IMR-90 (cell line): ENCODE measurements at regions not wholly inside any gene's neighbourhood (a gene's known extent, or its start where the extent isn't known, plus 50 kb on each side); places are given as distances from the start of the nearest gene placed in this dataset.

Experiments used
- ATAC-seq: fragments of 200-7000 bp; cut with Tn5 transposase; 2 replicates; pipeline ENCODE4 v1.9.1; 2020; ENCODE audit warnings: low read depth, mild to moderate bottlenecking, moderate library complexity
- BruUV-seq: library from RNA; stranded (reverse); fragments of 400-500 nt; replicated peaks from 2 replicates; lab custom pipeline; 2021; lab: Mats Ljungman, UMichigan
- CTCF ChIA-PET: fragments of 300-600 bp; formaldehyde crosslinking; extraction: SDS; loops from one replicate; lab custom pipeline; 2021; ENCODE audit warnings: antibody characterized with exemption; lab: Yijun Ruan, JAX
- POLR2A ChIA-PET: fragments of 300-600 bp; sonication (Branson Sonifier 250); formaldehyde crosslinking; loops from one replicate; lab custom pipeline; 2022; ENCODE audit warnings: antibody characterized with exemption; ENCODE audit not compliant: unreplicated experiment; lab: Charles Lee
- DNase-seq: peaks from one replicate; pipeline ENCODE4 v3.0.0; 2013
- H2AFZ ChIP-seq: replicated peaks from 2 replicates; pipeline ENCODE3; 2013; ENCODE audit warnings: low read length, mild to moderate bottlenecking; ENCODE audit not compliant: poor library complexity
- H2AK5ac ChIP-seq: 2 replicates; pipeline ENCODE4 v1.6.1; 2013; ENCODE audit warnings: low read depth, low read length, inconsistent platforms
- H2AK9ac ChIP-seq: replicated peaks from 2 replicates; pipeline ENCODE3; 2013; ENCODE audit warnings: mild to moderate bottlenecking, low read depth, low read length, moderate library complexity; ENCODE audit not compliant: poor library complexity
- H2BK120ac ChIP-seq: 2 replicates; pipeline ENCODE4 v1.6.1; 2013; ENCODE audit warnings: low read depth, low read length, inconsistent platforms
- H2BK15ac ChIP-seq: 3 replicates; pipeline ENCODE4 v1.6.1; 2013; ENCODE audit warnings: low read depth, low read length, inconsistent platforms
- H2BK20ac ChIP-seq: 2 replicates; pipeline ENCODE4 v1.6.1; 2013; ENCODE audit warnings: low read depth, mild to moderate bottlenecking, inconsistent platforms, low read length, moderate library complexity
- H2BK5ac ChIP-seq: 2 replicates; pipeline ENCODE4 v1.6.1; 2013; ENCODE audit warnings: mild to moderate bottlenecking, low read depth, low read length, inconsistent platforms; ENCODE audit not compliant: poor library complexity, severe bottlenecking
- H3K14ac ChIP-seq: replicated peaks from 2 replicates; pipeline ENCODE4 v1.6.1; 2013; ENCODE audit warnings: low read depth, low read length, inconsistent platforms
- H3K18ac ChIP-seq: 2 replicates; pipeline ENCODE4 v1.6.1; 2013; ENCODE audit warnings: low read depth, low read length, control low read depth
- H3K23ac ChIP-seq: 2 replicates; pipeline ENCODE4 v1.6.1; 2013; ENCODE audit warnings: low read depth, low read length, inconsistent platforms
- H3K27ac ChIP-seq: 2 replicates; pipeline ENCODE4 v1.5.1; 2013; ENCODE audit warnings: mild to moderate bottlenecking, control low read depth, low read length; ENCODE audit not compliant: insufficient read depth
- H3K27me3 ChIP-seq: 2 replicates; pipeline ENCODE4 v1.6.1; 2013; ENCODE audit warnings: low read length; ENCODE audit not compliant: control insufficient read depth, insufficient read depth
- H3K36me3 ChIP-seq: 2 replicates; pipeline ENCODE4 v1.6.1; 2013; ENCODE audit warnings: low read length, mixed read lengths; ENCODE audit not compliant: control insufficient read depth, insufficient read depth
- H3K4ac ChIP-seq: 2 replicates; pipeline ENCODE4 v1.6.1; 2013; ENCODE audit warnings: low read depth, low read length, inconsistent platforms
- H3K4me1 ChIP-seq: 2 replicates; pipeline ENCODE4 v1.6.1; 2013; ENCODE audit warnings: low read length, mixed read lengths; ENCODE audit not compliant: control insufficient read depth, insufficient read depth
- H3K4me2 ChIP-seq: 2 replicates; pipeline ENCODE4 v1.6.1; 2013; ENCODE audit warnings: low read depth, mild to moderate bottlenecking, control low read depth, low read length, moderate library complexity
- H3K4me3 ChIP-seq: 2 replicates; pipeline ENCODE4 v1.5.1; 2013; ENCODE audit warnings: low read depth, mild to moderate bottlenecking, control low read depth, low read length, moderate library complexity; ENCODE audit not compliant: insufficient read depth
- H3K56ac ChIP-seq: 2 replicates; pipeline ENCODE4 v1.6.1; 2013; ENCODE audit warnings: low read length, inconsistent platforms; ENCODE audit not compliant: insufficient read depth; ENCODE audit errors: extremely low read depth
- H3K79me1 ChIP-seq, 2 experiments: 2 replicates each; pipeline ENCODE4 v1.6.1; 2013; ENCODE audit warnings: low read length in 2 of 2, inconsistent platforms in 1 of 2, low read depth in 1 of 2
- H3K9ac ChIP-seq: 2 replicates; pipeline ENCODE4 v1.6.1; 2013; ENCODE audit warnings: low read depth, low read length, control low read depth
- H3K9me1 ChIP-seq: 2 replicates; pipeline ENCODE4 v1.6.1; 2013; ENCODE audit warnings: low read length, inconsistent platforms; ENCODE audit not compliant: insufficient read depth
- H3K9me3 ChIP-seq: 2 replicates; pipeline ENCODE4 v1.6.1; 2013; ENCODE audit warnings: low read length; ENCODE audit not compliant: control insufficient read depth, insufficient read depth
- H4K20me1 ChIP-seq: 2 replicates; pipeline ENCODE4 v1.6.1; 2013; ENCODE audit warnings: low read length, inconsistent platforms; ENCODE audit not compliant: insufficient read depth
- H4K5ac ChIP-seq: 2 replicates; pipeline ENCODE4 v1.6.1; 2013; ENCODE audit warnings: mild to moderate bottlenecking, low read depth, low read length, control low read depth
- H4K8ac ChIP-seq, 2 experiments: 2 replicates each; pipeline ENCODE4 v1.6.1; 2013; ENCODE audit warnings: low read depth in 2 of 2, low read length in 2 of 2, control low read depth in 1 of 2, inconsistent platforms in 1 of 2
- H4K91ac ChIP-seq: 2 replicates; pipeline ENCODE4 v1.6.1; 2013; ENCODE audit warnings: low read depth, low read length, inconsistent platforms; ENCODE audit not compliant: insufficient read depth
- BHLHE40 ChIP-seq: fragments of 150-350 bp; IDR thresholded peaks from 2 replicates; pipeline ENCODE4 v1.6.1; 2016; ENCODE audit warnings: mild to moderate bottlenecking, low read depth, low read length
- MAZ ChIP-seq: IDR thresholded peaks from 2 replicates; pipeline ENCODE4 v1.6.1; 2012; ENCODE audit warnings: low read depth, mild to moderate bottlenecking, low read length, improper control_type of control experiment, moderate library complexity, borderline replicate concordance
- MXI1 ChIP-seq: IDR thresholded peaks from 2 replicates; pipeline ENCODE4 v1.6.1; 2012; ENCODE audit warnings: low read depth, mild to moderate bottlenecking, low read length, moderate library complexity, borderline replicate concordance
- NFE2L2 ChIP-seq: fragments of 150-350 bp; IDR thresholded peaks from 2 replicates; pipeline ENCODE4 v1.6.1; 2016; ENCODE audit warnings: low read depth, mild to moderate bottlenecking, low read length
- POLR2A ChIP-seq: IDR thresholded peaks from 2 replicates; pipeline ENCODE4 v1.6.1; 2012; ENCODE audit warnings: mild to moderate bottlenecking, low read depth, low read length
- RAD21 ChIP-seq: IDR thresholded peaks from 2 replicates; pipeline ENCODE4 v1.6.1; 2012; ENCODE audit warnings: low read length, improper control_type of control experiment
- RCOR1 ChIP-seq: IDR thresholded peaks from 2 replicates; pipeline ENCODE4 v1.6.1; 2012; ENCODE audit warnings: mild to moderate bottlenecking, low read length, improper control_type of control experiment; ENCODE audit not compliant: insufficient replicate concordance
- SMC3 ChIP-seq: fragments of 150-350 bp; IDR thresholded peaks from 2 replicates; pipeline ENCODE4 v1.6.1; 2016; ENCODE audit warnings: low read depth, mild to moderate bottlenecking, antibody characterized with exemption, low read length, moderate library complexity
- WGBS, 2 experiments: methylation state at CpG; one replicate each; pipeline versions ENCODE4 v1.1.5 to v1.1.7; 2013; ENCODE audit warnings: missing lambda C conversion rate in 2 of 2; ENCODE audit not compliant: insufficient read length in 1 of 2; ENCODE audit errors: extremely low coverage in 2 of 2; 5-methylcytosine and 5-hydroxymethylcytosine counted together
- dilution Hi-C: fragments of 300-500 bp; cut with HindIII; formaldehyde crosslinking; loops from one replicate; pipeline ENCODE4 v1.14.3; 2018; ENCODE audit warnings: low sequenced_read_pairs; ENCODE audit not compliant: unreplicated experiment
- in situ Hi-C: fragments of 300-500 bp; cut with MboI; formaldehyde crosslinking; loops from 3 replicates; pipeline ENCODE4 v1.14.3; 2019; ENCODE audit warnings: low sequenced_read_pairs, inconsistent platforms, mixed read lengths
- intact Hi-C: fragments of 100-400 bp; cut with micrococcal nuclease; formaldehyde crosslinking; loops from 2 replicates; pipeline ENCODE4 v1.10.0; 2022
- TF ChIP-seq, protein P1 (sequence below): conservative IDR thresholded peaks from 2 replicates; pipeline ENCODE4 v1.5.1; 2012; ENCODE audit warnings: mild to moderate bottlenecking, low read depth, low read length, improper control_type of control experiment
- TF ChIP-seq, protein P2 (sequence below): fragments of 150-350 bp; IDR thresholded peaks from 2 replicates; pipeline ENCODE4 v1.6.1; 2017; ENCODE audit warnings: mild to moderate bottlenecking, antibody characterized with exemption, low read length, low read depth

DNA sequence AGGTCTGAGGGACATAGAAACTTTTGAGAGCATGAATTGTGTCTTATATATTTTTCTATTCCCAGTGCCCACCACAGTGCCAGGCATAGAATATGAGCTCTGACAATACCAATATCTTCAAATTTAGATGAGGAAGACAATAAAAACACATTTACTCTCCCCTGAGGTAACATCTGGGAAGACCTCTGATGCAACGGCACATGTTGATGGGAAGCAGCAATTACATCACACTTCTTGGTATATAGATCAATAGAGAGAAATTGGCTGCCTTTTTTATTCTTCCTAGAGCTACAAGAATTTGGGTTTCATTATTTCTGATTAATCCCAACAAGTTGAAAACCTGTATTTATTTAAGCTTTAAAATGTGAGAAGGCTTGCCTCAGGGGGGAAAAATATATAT is 67.4 kb upstream of the SMAD1 start:
- ATAC-seq = no peak
- in situ Hi-C loops = no loop called here
- no peak overlapping the region for H2AK5ac ChIP-seq

More for the DNA sequence above, 67.4 kb upstream of the SMAD1 start:
- POLR2A ChIA-PET = no interaction called here
- intact Hi-C loops = no loop called here
- no peak overlapping the region for H2BK5ac ChIP-seq
- H3K27me3 ChIP-seq = no peaks in the 10 kb centered on the region; the same call in none of the 2 replicates
- TF ChIP-seq, protein P1, sequence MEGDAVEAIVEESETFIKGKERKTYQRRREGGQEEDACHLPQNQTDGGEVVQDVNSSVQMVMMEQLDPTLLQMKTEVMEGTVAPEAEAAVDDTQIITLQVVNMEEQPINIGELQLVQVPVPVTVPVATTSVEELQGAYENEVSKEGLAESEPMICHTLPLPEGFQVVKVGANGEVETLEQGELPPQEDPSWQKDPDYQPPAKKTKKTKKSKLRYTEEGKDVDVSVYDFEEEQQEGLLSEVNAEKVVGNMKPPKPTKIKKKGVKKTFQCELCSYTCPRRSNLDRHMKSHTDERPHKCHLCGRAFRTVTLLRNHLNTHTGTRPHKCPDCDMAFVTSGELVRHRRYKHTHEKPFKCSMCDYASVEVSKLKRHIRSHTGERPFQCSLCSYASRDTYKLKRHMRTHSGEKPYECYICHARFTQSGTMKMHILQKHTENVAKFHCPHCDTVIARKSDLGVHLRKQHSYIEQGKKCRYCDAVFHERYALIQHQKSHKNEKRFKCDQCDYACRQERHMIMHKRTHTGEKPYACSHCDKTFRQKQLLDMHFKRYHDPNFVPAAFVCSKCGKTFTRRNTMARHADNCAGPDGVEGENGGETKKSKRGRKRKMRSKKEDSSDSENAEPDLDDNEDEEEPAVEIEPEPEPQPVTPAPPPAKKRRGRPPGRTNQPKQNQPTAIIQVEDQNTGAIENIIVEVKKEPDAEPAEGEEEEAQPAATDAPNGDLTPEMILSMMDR = no peak
- TF ChIP-seq, protein P2, sequence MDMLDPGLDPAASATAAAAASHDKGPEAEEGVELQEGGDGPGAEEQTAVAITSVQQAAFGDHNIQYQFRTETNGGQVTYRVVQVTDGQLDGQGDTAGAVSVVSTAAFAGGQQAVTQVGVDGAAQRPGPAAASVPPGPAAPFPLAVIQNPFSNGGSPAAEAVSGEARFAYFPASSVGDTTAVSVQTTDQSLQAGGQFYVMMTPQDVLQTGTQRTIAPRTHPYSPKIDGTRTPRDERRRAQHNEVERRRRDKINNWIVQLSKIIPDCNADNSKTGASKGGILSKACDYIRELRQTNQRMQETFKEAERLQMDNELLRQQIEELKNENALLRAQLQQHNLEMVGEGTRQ = no peak
- TF ChIP-seq POLR2A (no peak), MXI1 (no peak), BHLHE40 (no peak), MAZ (no peak), NFE2L2 (no peak), RCOR1 (no peak), RAD21 (no peak), SMC3 (no peak)
- no peak overlapping the region for H3K4me2 ChIP-seq
- H2BK120ac ChIP-seq = no peak overlapping the region
- WGBS, 2 experiments = no CpG with 5 or more reads among the region's 1 CpG
- H3K36me3 ChIP-seq = no peaks in the 10 kb centered on the region
- H3K9ac ChIP-seq = no peak overlapping the region
- H3K18ac ChIP-seq = no peak overlapping the region
- no peaks in the 10 kb centered on the region for H3K79me1 ChIP-seq
- dilution Hi-C loops = no loop called here
- H2AFZ ChIP-seq = no peak overlapping the region
- H4K20me1 ChIP-seq = no peaks in the 10 kb centered on the region
- H3K14ac ChIP-seq = no peak overlapping the region
- DNase-seq = no peak
- H2AK9ac ChIP-seq = no peak overlapping the region
- no peak overlapping the region for H2BK20ac ChIP-seq
- H2BK15ac ChIP-seq = no peak overlapping the region
- H3K23ac ChIP-seq = no peak overlapping the region
- H3K9me3 ChIP-seq = no peaks in the 10 kb centered on the region
- BruUV-seq = no TSS peak
- CTCF ChIA-PET = no interaction called here
- no peak overlapping the region for H4K5ac ChIP-seq
- no peak overlapping the region for H4K91ac ChIP-seq
- H4K8ac ChIP-seq = no peak overlapping the region
- H3K9me1 ChIP-seq = no peaks in the 10 kb centered on the region
- no peak overlapping the region for H3K56ac ChIP-seq
- no peak overlapping the region for H3K27ac ChIP-seq
- no peak overlapping the region for H3K4ac ChIP-seq
- H3K4me3 ChIP-seq = no peak overlapping the region
- no peaks in the 10 kb centered on the region for H3K4me1 ChIP-seq
